Left kidney (tissue), 1 donor: ENCODE measurements at regions not wholly inside any gene's neighbourhood (a gene's known extent, or its start where the extent isn't known, plus 50 kb on each side); places are given as distances from the start of the nearest gene placed in this dataset.
A peak's percentile ranks its signal among the peaks of the same experiment; 100 is the strongest.

Experiments used
- DNase-seq: peaks from one replicate; pipeline ENCODE4 v3.0.0-alpha.2; 2013

DNA sequence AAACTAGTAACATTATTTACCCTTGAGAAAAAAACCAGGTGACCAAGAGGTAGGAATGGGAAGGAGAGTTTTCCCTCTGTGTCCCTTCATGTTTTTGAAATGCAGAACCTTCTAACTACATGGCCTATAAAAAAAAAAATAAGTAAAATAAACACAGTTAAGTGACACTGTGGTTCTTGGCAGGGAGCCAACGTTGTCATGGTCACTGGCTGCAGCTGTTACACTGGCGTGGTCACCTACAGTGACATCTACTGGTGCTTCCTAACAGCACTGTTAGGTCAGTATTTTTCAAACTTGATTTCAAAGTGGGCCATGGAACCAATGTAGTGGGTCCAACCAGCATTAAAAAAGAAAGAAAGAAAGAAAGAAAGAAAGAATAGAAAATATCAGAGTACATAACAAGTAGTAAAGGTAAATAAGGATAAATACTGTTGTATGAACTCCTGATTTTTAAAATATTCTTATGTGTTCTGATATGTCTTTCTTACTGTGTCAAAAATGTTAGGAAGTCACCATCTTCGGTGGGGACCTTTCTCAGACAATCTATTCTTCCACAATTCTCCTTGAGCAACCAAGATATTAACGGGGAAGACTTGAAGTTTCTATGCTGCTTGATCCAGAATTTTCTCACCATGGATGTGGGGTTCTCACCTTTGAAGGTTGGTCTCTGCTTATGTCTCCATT is 59.1 kb upstream of the PJA2 start:
- DNase-seq, result peak; percentile 97

- no peak for DNase-seq
Measured at GRCh38 chr5:109468288-109468676, 58.5 kb upstream of the PJA2 start.

- DNase-seq, result no peak
Measured at GRCh38 chr5:109467058-109467457, 57.3 kb upstream of the PJA2 start.
